WTC11 (cell line): ENCODE measurements at regions not wholly inside any gene's neighbourhood (a gene's known extent, or its start where the extent isn't known, plus 50 kb on each side); places are given as distances from the start of the nearest gene placed in this dataset.

ENCODE experiments used
- ATAC-seq: fragments of 200-7000 bp; cut with Tn5 transposase; 2 replicates; pipeline ENCODE4 v1.10.0; 2021; ENCODE audit warnings: mild to moderate bottlenecking, moderate library complexity
- CTCF ChIA-PET: fragments of 300-600 bp; sonication (Branson Sonifier 250); formaldehyde crosslinking; loops from one replicate; lab custom pipeline; 2021; ENCODE audit warnings: antibody characterized with exemption; lab: Charles Lee
- POLR2A ChIA-PET: fragments of 350-600 bp; sonication (Branson Sonifier 250); formaldehyde crosslinking; loops from one replicate; lab custom pipeline; 2021; ENCODE audit warnings: antibody characterized with exemption; lab: Charles Lee
- DNase-seq: peaks from one replicate; pipeline ENCODE4 v3.0.0; 2021; ENCODE audit warnings: low spot score
- H3K27ac Mint-ChIP-seq: 2 replicates; pipeline ENCODE4 v1.8.0; 2021; ENCODE audit warnings: mixed read lengths
- H3K27me3 Mint-ChIP-seq: 2 replicates; pipeline ENCODE4 v1.8.0; 2021; ENCODE audit warnings: low read depth, mild to moderate bottlenecking, moderate library complexity, mixed read lengths
- H3K36me3 Mint-ChIP-seq: 2 replicates; pipeline ENCODE4 v1.8.0; 2021; ENCODE audit warnings: mixed read lengths
- H3K4me1 Mint-ChIP-seq: 2 replicates; pipeline ENCODE4 v1.8.0; 2022; ENCODE audit warnings: mixed read lengths
- H3K4me3 Mint-ChIP-seq: 2 replicates; pipeline ENCODE4 v1.8.0; 2021; ENCODE audit warnings: mild to moderate bottlenecking, moderate library complexity, mixed read lengths
- H3K9me3 Mint-ChIP-seq: 2 replicates; pipeline ENCODE4 v1.8.0; 2021; ENCODE audit warnings: mixed read lengths
- CBFB ChIP-seq: sonication (generic); formaldehyde crosslinking; IDR thresholded peaks from 2 replicates; pipeline ENCODE4 v1.8.1; 2022; ENCODE audit warnings: mild to moderate bottlenecking, low read depth, missing genetic modification reagents
- ETV6 ChIP-seq: sonication (generic); formaldehyde crosslinking; IDR thresholded peaks from 2 replicates; pipeline ENCODE4 v1.8.1; 2022; ENCODE audit warnings: mild to moderate bottlenecking, missing genetic modification reagents
- GTF2I ChIP-seq: fragments of 250-450 bp; sonication (Bioruptor Pico); conservative IDR thresholded peaks from 2 replicates; pipeline ENCODE4 v1.4.0; 2021; ENCODE audit warnings: mild to moderate bottlenecking
- HMGA2 ChIP-seq: fragments of 250-450 bp; sonication (Bioruptor Pico); IDR thresholded peaks from 2 replicates; pipeline ENCODE4 v1.4.0; 2021; ENCODE audit warnings: mild to moderate bottlenecking, moderate library complexity
- MXD4 ChIP-seq: fragments of 250-450 bp; sonication (Bioruptor Pico); IDR thresholded peaks from 2 replicates; pipeline ENCODE4 v1.8.0; 2021; ENCODE audit warnings: mild to moderate bottlenecking, moderate library complexity, borderline replicate concordance
- NFYB ChIP-seq: sonication (generic); formaldehyde crosslinking; conservative IDR thresholded peaks from 2 replicates; pipeline ENCODE4 v1.8.0; 2022; ENCODE audit warnings: low read depth, missing genetic modification reagents
- OVOL2 ChIP-seq: fragments of 250-450 bp; sonication (Bioruptor Pico); IDR thresholded peaks from 2 replicates; pipeline ENCODE4 v1.9.0; 2021; ENCODE audit warnings: mild to moderate bottlenecking, borderline replicate concordance
- PRRX2 ChIP-seq: fragments of 250-450 bp; sonication (Bioruptor Pico); IDR thresholded peaks from 2 replicates; pipeline ENCODE4 v1.8.0; 2021; ENCODE audit warnings: mild to moderate bottlenecking
- SMAD4 ChIP-seq: sonication (generic); formaldehyde crosslinking; IDR thresholded peaks from 2 replicates; pipeline ENCODE4 v1.8.0; 2022; ENCODE audit warnings: mild to moderate bottlenecking, missing genetic modification reagents
- TCF7 ChIP-seq: sonication (generic); formaldehyde crosslinking; IDR thresholded peaks from 2 replicates; pipeline ENCODE4 v1.8.0; 2022; ENCODE audit warnings: mild to moderate bottlenecking, low read depth, missing genetic modification reagents, moderate library complexity
- TEAD4 ChIP-seq: sonication (generic); formaldehyde crosslinking; IDR thresholded peaks from 2 replicates; pipeline ENCODE4 v1.8.0; 2022; ENCODE audit warnings: mild to moderate bottlenecking, missing genetic modification reagents
- ZBTB21 ChIP-seq: sonication (generic); formaldehyde crosslinking; IDR thresholded peaks from 2 replicates; pipeline ENCODE4 v1.8.1; 2023; ENCODE audit warnings: mild to moderate bottlenecking, missing genetic modification reagents, borderline replicate concordance
- ZNF219 ChIP-seq: sonication (generic); formaldehyde crosslinking; IDR thresholded peaks from 2 replicates; pipeline ENCODE4 v1.8.0; 2023; ENCODE audit warnings: missing genetic modification reagents, mild to moderate bottlenecking, borderline replicate concordance
- ZNF232 ChIP-seq: sonication (generic); formaldehyde crosslinking; IDR thresholded peaks from 2 replicates; pipeline ENCODE4 v1.8.0; 2022; ENCODE audit warnings: mild to moderate bottlenecking, missing genetic modification reagents
- ZNF263 ChIP-seq: sonication (generic); formaldehyde crosslinking; IDR thresholded peaks from 2 replicates; pipeline ENCODE4 v1.8.1; 2022; ENCODE audit warnings: low read depth, mild to moderate bottlenecking, moderate library complexity, missing genetic modification reagents
- ZNF416 ChIP-seq: fragments of 250-450 bp; sonication (Bioruptor Pico); IDR thresholded peaks from 2 replicates; pipeline ENCODE4 v1.9.0; 2021; ENCODE audit warnings: mild to moderate bottlenecking, inconsistent platforms
- ZNF423 ChIP-seq: fragments of 250-450 bp; sonication (Bioruptor Pico); IDR thresholded peaks from 2 replicates; pipeline ENCODE4 v2.1.2; 2022; ENCODE audit warnings: mild to moderate bottlenecking, moderate library complexity
- ZNF671 ChIP-seq: fragments of 250-450 bp; sonication (Bioruptor Pico); IDR thresholded peaks from 2 replicates; pipeline ENCODE4 v1.8.0; 2021; ENCODE audit warnings: mild to moderate bottlenecking
- TF ChIP-seq, protein P1 (sequence below): sonication (generic); formaldehyde crosslinking; conservative IDR thresholded peaks from 2 replicates; pipeline ENCODE4 v1.8.1; 2022; ENCODE audit warnings: mild to moderate bottlenecking, missing genetic modification reagents
- TF ChIP-seq, protein P2 (sequence below): sonication (generic); formaldehyde crosslinking; IDR thresholded peaks from 2 replicates; pipeline ENCODE4 v1.8.1; 2022; ENCODE audit warnings: mild to moderate bottlenecking, moderate library complexity, missing genetic modification reagents
- TF ChIP-seq, protein P3 (sequence below): sonication (generic); formaldehyde crosslinking; IDR thresholded peaks from 2 replicates; pipeline ENCODE4 v1.8.0; 2022; ENCODE audit warnings: mild to moderate bottlenecking, missing genetic modification reagents

DNA sequence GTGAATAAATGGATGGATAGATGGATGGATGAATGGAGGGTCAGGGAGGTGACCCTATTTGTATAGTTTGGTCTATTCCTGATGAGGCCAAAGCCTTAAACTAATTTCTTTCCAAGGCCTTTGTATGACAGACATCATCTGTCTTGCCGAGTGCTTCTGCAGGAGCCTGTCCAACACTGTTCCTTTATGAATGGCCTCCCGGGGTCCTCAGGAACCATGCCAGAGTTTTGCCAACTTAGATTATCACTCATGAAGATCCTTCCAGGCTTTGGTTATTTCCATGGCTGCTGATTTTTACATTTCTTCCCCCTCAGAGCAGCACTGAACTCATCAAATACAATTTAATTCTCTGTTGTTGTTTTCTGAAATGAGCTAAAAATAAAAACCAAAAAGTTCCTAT is 133.0 kb upstream of the SOX2 start:
- TF ChIP-seq MXD4 (CRISPR knock-in tag) (no peak), TEAD4 (CRISPR knock-in tag) (no peak), PRRX2 (no peak), ZNF232 (no peak), OVOL2 (CRISPR knock-in tag) (no peak), HMGA2 (CRISPR knock-in tag) (no peak), ZBTB21 (CRISPR knock-in tag) (no peak), ZNF671 (CRISPR knock-in tag) (no peak), TCF7 (CRISPR knock-in tag) (no peak), ZNF219 (CRISPR knock-in tag) (no peak), GTF2I (no peak), ETV6 (CRISPR knock-in tag) (no peak), ZNF416 (CRISPR knock-in tag) (no peak), CBFB (no peak), SMAD4 (CRISPR knock-in tag) (no peak), NFYB (CRISPR knock-in tag) (no peak)
- TF ChIP-seq, protein P1, sequence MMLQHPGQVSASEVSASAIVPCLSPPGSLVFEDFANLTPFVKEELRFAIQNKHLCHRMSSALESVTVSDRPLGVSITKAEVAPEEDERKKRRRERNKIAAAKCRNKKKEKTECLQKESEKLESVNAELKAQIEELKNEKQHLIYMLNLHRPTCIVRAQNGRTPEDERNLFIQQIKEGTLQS (CRISPR knock-in tag), result no peak
- TF ChIP-seq, protein P2, sequence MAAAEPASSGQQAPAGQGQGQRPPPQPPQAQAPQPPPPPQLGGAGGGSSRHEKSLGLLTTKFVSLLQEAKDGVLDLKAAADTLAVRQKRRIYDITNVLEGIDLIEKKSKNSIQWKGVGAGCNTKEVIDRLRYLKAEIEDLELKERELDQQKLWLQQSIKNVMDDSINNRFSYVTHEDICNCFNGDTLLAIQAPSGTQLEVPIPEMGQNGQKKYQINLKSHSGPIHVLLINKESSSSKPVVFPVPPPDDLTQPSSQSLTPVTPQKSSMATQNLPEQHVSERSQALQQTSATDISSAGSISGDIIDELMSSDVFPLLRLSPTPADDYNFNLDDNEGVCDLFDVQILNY (CRISPR knock-in tag), result no peak
- Mint-ChIP-seq H3K9me3 (no peaks in the 10 kb centered on the region), H3K36me3 (no peaks in the 10 kb centered on the region), H3K27ac (no peak overlapping the region), H3K27me3 (no peaks in the 10 kb centered on the region), H3K4me3 (no peak overlapping the region), H3K4me1 (no peaks in the 10 kb centered on the region)
- DNase-seq, result no peak
- ChIA-PET CTCF (no interaction called here), POLR2A (no interaction called here)
- ATAC-seq, result no peak

DNA sequence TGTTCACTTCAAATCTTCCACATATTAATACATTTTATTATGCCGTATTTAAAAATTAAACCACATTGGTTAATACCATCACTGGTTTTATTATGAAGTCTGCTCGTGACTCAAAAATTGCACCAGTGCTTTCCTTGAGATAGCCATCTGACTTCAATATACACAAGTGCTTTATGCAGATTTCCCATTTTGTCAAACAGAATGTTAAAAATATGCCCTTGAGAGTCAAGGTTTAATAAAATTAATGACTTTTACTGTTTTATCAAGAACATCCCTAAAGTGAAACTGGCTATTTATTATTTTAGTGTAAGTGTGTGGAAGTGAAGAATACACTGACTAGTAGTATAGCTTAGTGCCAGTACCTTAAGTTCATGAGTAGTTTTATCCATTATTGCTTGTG is 139.3 kb upstream of the SOX2 start:
- ChIA-PET POLR2A (no interaction called here), CTCF (no interaction called here)
- TF ChIP-seq, protein P3, sequence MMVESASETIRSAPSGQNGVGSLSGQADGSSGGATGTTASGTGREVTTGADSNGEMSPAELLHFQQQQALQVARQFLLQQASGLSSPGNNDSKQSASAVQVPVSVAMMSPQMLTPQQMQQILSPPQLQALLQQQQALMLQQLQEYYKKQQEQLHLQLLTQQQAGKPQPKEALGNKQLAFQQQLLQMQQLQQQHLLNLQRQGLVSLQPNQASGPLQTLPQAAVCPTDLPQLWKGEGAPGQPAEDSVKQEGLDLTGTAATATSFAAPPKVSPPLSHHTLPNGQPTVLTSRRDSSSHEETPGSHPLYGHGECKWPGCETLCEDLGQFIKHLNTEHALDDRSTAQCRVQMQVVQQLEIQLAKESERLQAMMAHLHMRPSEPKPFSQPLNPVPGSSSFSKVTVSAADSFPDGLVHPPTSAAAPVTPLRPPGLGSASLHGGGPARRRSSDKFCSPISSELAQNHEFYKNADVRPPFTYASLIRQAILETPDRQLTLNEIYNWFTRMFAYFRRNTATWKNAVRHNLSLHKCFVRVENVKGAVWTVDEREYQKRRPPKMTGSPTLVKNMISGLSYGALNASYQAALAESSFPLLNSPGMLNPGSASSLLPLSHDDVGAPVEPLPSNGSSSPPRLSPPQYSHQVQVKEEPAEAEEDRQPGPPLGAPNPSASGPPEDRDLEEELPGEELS (CRISPR knock-in tag), result no peak
- H3K27me3 Mint-ChIP-seq, result no peaks in the 10 kb centered on the region
- no peak for DNase-seq
- no peak overlapping the region for H3K4me3 Mint-ChIP-seq
- H3K27ac Mint-ChIP-seq, result no peak overlapping the region
- H3K9me3 Mint-ChIP-seq, result no peaks in the 10 kb centered on the region
- H3K4me1 Mint-ChIP-seq, result no peaks in the 10 kb centered on the region
- H3K36me3 Mint-ChIP-seq, result no peaks in the 10 kb centered on the region
- ATAC-seq, result no peak

DNA sequence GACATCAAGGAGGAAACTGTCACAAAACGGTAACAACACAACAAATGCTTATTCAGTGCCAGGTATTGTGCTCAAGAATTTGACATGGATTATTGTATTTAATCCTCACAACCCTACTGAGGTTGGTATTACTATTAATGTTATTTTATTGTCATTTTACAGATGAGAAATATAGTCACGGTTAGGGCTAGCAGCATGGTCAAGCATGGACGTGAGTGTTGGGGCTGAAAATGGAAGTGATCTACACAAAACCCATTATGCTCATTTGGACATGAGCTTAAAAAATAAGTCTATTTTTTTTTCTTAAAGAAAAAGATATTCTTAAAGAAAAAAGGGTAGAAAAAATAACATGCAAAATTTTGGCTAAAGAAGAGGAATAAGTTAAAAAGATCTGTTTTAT is 141.3 kb upstream of the SOX2 start:
- Mint-ChIP-seq H3K36me3 (no peaks in the 10 kb centered on the region), H3K27me3 (no peaks in the 10 kb centered on the region), H3K4me3 (no peak overlapping the region), H3K4me1 (no peaks in the 10 kb centered on the region), H3K27ac (no peak overlapping the region), H3K9me3 (no peaks in the 10 kb centered on the region)
- POLR2A ChIA-PET, result no interaction called here
- ATAC-seq (no peak), DNase-seq (no peak)
- CTCF ChIA-PET, result no interaction called here
- no peak for TF ChIP-seq PRRX2
- no peak for TF ChIP-seq MXD4 (CRISPR knock-in tag)
- no peak for TF ChIP-seq ZNF416 (CRISPR knock-in tag)
- TF ChIP-seq, protein P2 (CRISPR knock-in tag), result no peak
- TF ChIP-seq ZNF263 (CRISPR knock-in tag), result no peak
- TF ChIP-seq ZNF423 (CRISPR knock-in tag), result no peak
